ENCODE measurements at regions not wholly inside any gene's neighbourhood (a gene's known extent, or its start where the extent isn't known, plus 50 kb on each side); places are given as distances from the start of the nearest gene placed in this dataset.
"Not testable (repeated sequence)": the region's sequence is repeated elsewhere in the genome, so short reads cannot be mapped to it uniquely, and the experiment has no call there.

GRCh38 chr14:51377186-51377585, 137.1 kb downstream of the TMX1 start:
- TF ChIP-seq POLR2AphosphoS5 (IDR thresholded peaks at IDR 0.05); CTCF (IDR thresholded peaks at IDR 0.05; ENCODE audit: poor library complexity, severe bottlenecking); RAD21 (conservative IDR thresholded peaks at IDR 0.05); SMC3 (conservative IDR thresholded peaks at IDR 0.05; ENCODE audit: poor library complexity): not testable (repeated sequence)
